Muscle of leg (tissue), 3 donors: ENCODE measurements at regions not wholly inside any gene's neighbourhood (a gene's known extent, or its start where the extent isn't known, plus 50 kb on each side); places are given as distances from the start of the nearest gene placed in this dataset.
A peak's percentile ranks its signal among the peaks of the same experiment; 100 is the strongest.

Source experiments
- DNase-seq: peaks from one replicate; pipeline ENCODE4 v3.0.0; 2013
- H3K27ac ChIP-seq: one replicate; pipeline ENCODE4 v1.5.1; 2013; ENCODE audit warnings: mild to moderate bottlenecking, low read length, control low read depth
- H3K27me3 ChIP-seq: one replicate; pipeline ENCODE4 v1.6.1; 2013; ENCODE audit warnings: low read length; ENCODE audit not compliant: control insufficient read depth, insufficient read depth
- H3K36me3 ChIP-seq: one replicate; pipeline ENCODE4 v1.6.1; 2013; ENCODE audit warnings: low read length; ENCODE audit not compliant: control insufficient read depth, insufficient read depth
- H3K4me1 ChIP-seq: one replicate; pipeline ENCODE4 v1.6.1; 2013; ENCODE audit warnings: low read length; ENCODE audit not compliant: control insufficient read depth, insufficient read depth
- H3K4me3 ChIP-seq: one replicate; pipeline ENCODE4 v1.5.1; 2013; ENCODE audit warnings: low read length, control low read depth
- H3K9me3 ChIP-seq: replicated peaks from 2 replicates; pipeline ENCODE4 v1.6.1; 2013; ENCODE audit warnings: low read depth, low read length; ENCODE audit not compliant: control insufficient read depth
- WGBS: methylation state at CpG from one replicate; pipeline ENCODE4 v1.1.5; 2013; ENCODE audit warnings: missing lambda C conversion rate; ENCODE audit not compliant: insufficient coverage; 5-methylcytosine and 5-hydroxymethylcytosine counted together

DNA sequence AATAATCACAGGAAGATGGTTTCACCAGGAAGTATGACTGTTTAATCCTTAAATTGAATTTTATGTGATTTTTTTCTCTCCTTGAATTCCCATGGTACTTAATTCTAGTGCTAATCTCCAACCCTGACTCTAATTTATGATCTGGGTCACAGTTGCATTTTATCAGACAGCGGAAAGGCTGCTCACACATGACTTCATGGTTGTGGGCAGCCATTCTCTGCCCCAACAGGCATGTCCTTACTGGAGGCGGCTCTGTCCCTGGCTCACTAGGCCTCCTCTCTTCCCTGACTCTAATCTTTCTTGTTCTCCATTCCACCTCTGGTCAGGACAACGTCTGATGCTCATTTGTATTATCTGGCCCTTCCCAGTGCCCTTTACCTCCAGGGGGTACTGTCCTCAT is 184.4 kb downstream of the CHST1 start:
- no peaks in the 10 kb centered on the region for H3K9me3 ChIP-seq
- H3K27ac ChIP-seq: no peak overlapping the region
- no peak overlapping the region for H3K4me3 ChIP-seq
- peaks cover 3% of the 10 kb centered on the region for H3K27me3 ChIP-seq
- H3K4me1 ChIP-seq: no peaks in the 10 kb centered on the region
- no peak for DNase-seq
- no peaks in the 10 kb centered on the region for H3K36me3 ChIP-seq
- 52% methylated on average over 3 of the region's 3 CpGs for WGBS

- WGBS: 83% methylated on average over 1 of the region's 1 CpG
Observed at GRCh38 chr11:45477588-45477987, 187.8 kb downstream of the CHST1 start.

DNA sequence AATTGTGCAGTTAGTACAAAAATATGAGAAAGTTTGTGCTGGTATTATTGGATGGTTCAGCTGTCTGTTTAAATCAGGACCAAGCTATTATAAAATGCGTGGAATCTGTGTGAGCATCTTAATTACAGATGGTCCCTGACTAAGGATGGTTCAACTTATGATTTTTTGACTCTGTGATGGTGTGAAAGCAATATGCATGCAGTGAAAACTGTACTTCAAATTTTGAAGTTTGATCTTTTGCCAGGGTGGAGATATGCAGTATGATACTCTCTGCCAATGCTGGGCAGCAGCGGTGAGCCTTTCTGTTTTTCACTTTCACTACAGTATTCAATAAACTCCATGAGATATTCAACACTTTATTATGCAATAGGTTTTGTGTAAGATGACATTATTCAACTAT is 189.3 kb downstream of the CHST1 start:
- DNase-seq: no peak
- WGBS: 100% methylated on average over 1 of the region's 2 CpGs
- Histone ChIP-seq H3K27me3 (no peaks in the 10 kb centered on the region), H3K4me3 (no peak overlapping the region), H3K9me3 (no peaks in the 10 kb centered on the region), H3K4me1 (no peaks in the 10 kb centered on the region), H3K36me3 (no peaks in the 10 kb centered on the region), H3K27ac (no peak overlapping the region)

More at GRCh38 chr11:45477588-45477987, 187.8 kb downstream of the CHST1 start:
- Histone ChIP-seq H3K4me3 (no peak overlapping the region), H3K27ac (no peak overlapping the region), H3K4me1 (no peaks in the 10 kb centered on the region), H3K36me3 (no peaks in the 10 kb centered on the region), H3K27me3 (no peaks in the 10 kb centered on the region), H3K9me3 (no peaks in the 10 kb centered on the region)
- DNase-seq: no peak

DNA sequence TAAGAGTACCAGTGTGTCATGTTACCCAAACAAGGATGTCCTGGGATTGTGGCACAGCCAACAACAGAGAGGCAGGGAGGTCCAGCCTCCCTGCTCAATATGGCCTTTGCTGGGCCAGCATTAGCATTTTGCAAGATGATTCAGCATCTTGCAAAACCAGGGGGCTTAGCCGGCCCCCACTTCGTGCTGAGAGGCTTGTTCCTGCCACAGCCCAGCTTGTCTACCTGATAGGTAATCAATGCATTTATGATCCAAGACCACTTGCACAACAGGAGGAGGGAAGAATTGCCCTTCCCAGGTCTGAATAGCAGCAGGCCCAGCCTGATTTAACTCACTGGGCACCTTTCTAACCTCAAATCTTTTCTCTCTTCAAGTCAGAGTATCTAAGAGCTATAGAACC is 189.0 kb upstream of the SYT13 start:
- H3K27me3 ChIP-seq: no peaks in the 10 kb centered on the region
- H3K4me1 ChIP-seq: peaks cover 4% of the 10 kb centered on the region
- no peak overlapping the region for H3K4me3 ChIP-seq
- H3K9me3 ChIP-seq: no peaks in the 10 kb centered on the region
- 33% methylated on average over 1 of the region's 2 CpGs for WGBS
- no peak for DNase-seq
- H3K27ac ChIP-seq: no peak overlapping the region
- H3K36me3 ChIP-seq: no peaks in the 10 kb centered on the region

DNA sequence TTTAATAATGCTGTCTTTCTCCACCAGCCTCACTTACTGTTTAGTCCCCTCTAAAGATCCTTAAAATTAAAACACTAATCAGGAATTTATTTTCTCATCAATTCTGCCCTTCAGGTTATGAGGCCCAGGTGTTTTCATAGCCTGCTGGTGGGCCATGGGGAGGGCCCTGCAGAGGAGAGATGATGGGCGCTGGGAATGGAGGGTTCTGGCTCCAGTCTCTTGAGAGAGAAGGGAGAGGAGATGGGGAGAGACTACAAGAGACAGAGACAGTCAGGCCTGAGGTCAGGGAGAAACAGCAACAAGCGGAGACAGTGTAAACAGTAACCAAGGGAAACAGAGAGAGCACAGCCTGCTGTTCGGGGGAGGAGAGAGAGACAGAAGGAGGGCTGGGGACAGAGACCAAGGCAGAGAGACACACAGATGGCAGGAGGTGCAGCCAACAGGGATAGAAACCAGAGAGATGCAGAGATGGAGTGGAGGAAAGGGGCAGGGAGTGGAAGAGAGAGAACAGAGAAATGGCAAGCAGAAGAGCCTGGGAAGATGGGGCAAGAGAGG is 187.3 kb upstream of the SYT13 start:
- H3K27me3 ChIP-seq: no peaks in the 10 kb centered on the region
- H3K9me3 ChIP-seq: no peaks in the 10 kb centered on the region
- no peak overlapping the region for H3K4me3 ChIP-seq
- H3K36me3 ChIP-seq: no peaks in the 10 kb centered on the region
- peak; percentile 53 for DNase-seq
- WGBS: 38% methylated on average over 3 of the region's 3 CpGs
- H3K4me1 ChIP-seq: peaks cover 7% of the 10 kb centered on the region
- H3K27ac ChIP-seq: no peak overlapping the region

DNA sequence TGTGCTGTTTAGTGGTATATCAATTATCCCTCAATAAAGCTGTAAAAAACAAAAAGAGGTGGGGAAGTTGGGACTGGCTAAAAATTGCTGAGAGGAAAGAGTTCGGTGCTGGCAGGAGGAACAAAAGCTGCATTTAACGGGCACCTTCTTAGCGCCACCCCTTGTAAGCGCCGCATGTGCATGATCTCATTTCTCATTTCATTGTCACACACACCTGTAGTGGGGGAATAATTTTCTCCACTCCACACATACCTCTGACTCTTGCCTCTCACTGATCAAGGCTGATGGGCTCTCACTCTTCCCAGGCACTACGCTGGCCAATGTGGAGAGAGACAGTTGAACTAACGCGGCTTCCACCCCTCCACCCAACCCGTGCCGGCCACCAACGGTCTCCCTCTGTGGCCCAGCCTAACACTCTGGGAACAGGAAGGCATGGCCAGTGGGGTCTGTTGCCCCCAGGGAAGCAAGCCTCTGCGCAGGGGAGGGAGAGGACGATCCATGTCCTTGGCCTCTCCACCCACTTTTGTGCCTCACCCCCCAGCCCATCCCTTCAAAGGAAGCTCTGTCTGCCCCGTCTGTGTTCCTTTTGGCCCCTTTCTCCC is 186.7 kb upstream of the SYT13 start:
- no peaks in the 10 kb centered on the region for H3K9me3 ChIP-seq
- no peak overlapping the region for H3K27ac ChIP-seq
- H3K36me3 ChIP-seq: no peaks in the 10 kb centered on the region
- H3K27me3 ChIP-seq: no peaks in the 10 kb centered on the region
- no peak overlapping the region for H3K4me3 ChIP-seq
- no CpG with 5 or more reads among the region's 14 CpGs for WGBS
- peaks cover 12% of the 10 kb centered on the region for H3K4me1 ChIP-seq
- DNase-seq: no peak

- H3K4me3 ChIP-seq: no peak overlapping the region
- H3K4me1 ChIP-seq: peaks cover 12% of the 10 kb centered on the region
- H3K9me3 ChIP-seq: no peaks in the 10 kb centered on the region
- H3K27ac ChIP-seq: no peak overlapping the region
- H3K36me3 ChIP-seq: no peaks in the 10 kb centered on the region
- WGBS: 71% methylated on average over 4 of the region's 4 CpGs
- no peak for DNase-seq
- H3K27me3 ChIP-seq: no peaks in the 10 kb centered on the region
Observed at GRCh38 chr11:45471266-45471665, 185.1 kb upstream of the SYT13 start.

GRCh38 chr11:45470794-45471167 is 184.6 kb upstream of the SYT13 start:
- WGBS: 38% methylated on average over 1 of the region's 3 CpGs
- Histone ChIP-seq H3K4me1 (peaks cover 12% of the 10 kb centered on the region), H3K36me3 (no peaks in the 10 kb centered on the region), H3K27ac (no peak overlapping the region), H3K4me3 (no peak overlapping the region), H3K27me3 (no peaks in the 10 kb centered on the region), H3K9me3 (no peaks in the 10 kb centered on the region)
- no peak for DNase-seq

GRCh38 chr11:45470151-45470793 is 184.1 kb upstream of the SYT13 start:
- H3K4me1 ChIP-seq: peaks cover 12% of the 10 kb centered on the region
- no peak overlapping the region for H3K27ac ChIP-seq
- 49% methylated on average over 6 of the region's 8 CpGs for WGBS
- no peak for DNase-seq
- H3K36me3 ChIP-seq: no peaks in the 10 kb centered on the region
- no peaks in the 10 kb centered on the region for H3K9me3 ChIP-seq
- no peak overlapping the region for H3K4me3 ChIP-seq
- H3K27me3 ChIP-seq: no peaks in the 10 kb centered on the region

DNA sequence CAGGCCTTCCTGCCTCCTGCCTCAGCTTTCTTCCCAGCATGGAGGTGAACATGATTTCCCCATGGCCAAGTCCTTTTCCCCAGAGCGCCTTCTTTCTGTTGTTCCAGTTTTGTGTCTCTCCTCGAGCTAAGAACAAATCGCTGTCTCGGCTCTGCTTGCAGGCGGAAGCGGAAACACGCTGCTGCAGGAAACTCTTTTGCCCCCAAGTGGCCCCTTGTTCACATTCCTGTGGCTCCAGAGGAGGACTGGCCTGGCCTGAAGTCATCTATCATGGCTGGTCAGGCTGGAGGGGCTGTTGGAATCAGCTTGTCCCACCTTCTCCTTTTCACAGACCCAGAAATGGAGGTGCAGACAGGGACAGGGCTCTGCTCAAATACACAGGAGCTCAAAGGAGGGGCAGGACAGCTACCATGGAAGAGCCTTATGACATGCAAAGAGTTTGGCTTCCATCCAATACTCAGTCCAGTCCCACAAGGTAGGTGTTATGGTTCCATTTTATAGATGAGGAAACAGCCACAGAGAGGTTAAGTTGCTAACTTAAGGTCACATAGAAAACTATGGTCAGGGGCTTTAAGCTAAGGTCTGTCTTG is 182.2 kb upstream of the SYT13 start:
- no peak overlapping the region for H3K4me3 ChIP-seq
- no peaks in the 10 kb centered on the region for H3K36me3 ChIP-seq
- no peaks in the 10 kb centered on the region for H3K27me3 ChIP-seq
- no peaks in the 10 kb centered on the region for H3K9me3 ChIP-seq
- H3K27ac ChIP-seq: no peak overlapping the region
- peaks cover 12% of the 10 kb centered on the region for H3K4me1 ChIP-seq
- peak; percentile 53 for DNase-seq
- 17% methylated on average over 7 of the region's 7 CpGs for WGBS
